ENCODE measurements at regions not wholly inside any gene's neighbourhood (a gene's known extent, or its start where the extent isn't known, plus 50 kb on each side); places are given as distances from the start of the nearest gene placed in this dataset.

GRCh38 chr11:27217948-27218420 lies 145.0 kb downstream of the CCDC34 start:
- TF ChIP-seq, protein P1, sequence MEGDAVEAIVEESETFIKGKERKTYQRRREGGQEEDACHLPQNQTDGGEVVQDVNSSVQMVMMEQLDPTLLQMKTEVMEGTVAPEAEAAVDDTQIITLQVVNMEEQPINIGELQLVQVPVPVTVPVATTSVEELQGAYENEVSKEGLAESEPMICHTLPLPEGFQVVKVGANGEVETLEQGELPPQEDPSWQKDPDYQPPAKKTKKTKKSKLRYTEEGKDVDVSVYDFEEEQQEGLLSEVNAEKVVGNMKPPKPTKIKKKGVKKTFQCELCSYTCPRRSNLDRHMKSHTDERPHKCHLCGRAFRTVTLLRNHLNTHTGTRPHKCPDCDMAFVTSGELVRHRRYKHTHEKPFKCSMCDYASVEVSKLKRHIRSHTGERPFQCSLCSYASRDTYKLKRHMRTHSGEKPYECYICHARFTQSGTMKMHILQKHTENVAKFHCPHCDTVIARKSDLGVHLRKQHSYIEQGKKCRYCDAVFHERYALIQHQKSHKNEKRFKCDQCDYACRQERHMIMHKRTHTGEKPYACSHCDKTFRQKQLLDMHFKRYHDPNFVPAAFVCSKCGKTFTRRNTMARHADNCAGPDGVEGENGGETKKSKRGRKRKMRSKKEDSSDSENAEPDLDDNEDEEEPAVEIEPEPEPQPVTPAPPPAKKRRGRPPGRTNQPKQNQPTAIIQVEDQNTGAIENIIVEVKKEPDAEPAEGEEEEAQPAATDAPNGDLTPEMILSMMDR (conservative IDR thresholded peaks at IDR 0.05): no peak
- Mint-ChIP-seq H3K9me3 (no peaks in the 10 kb centered on the region), H3K36me3 (no peaks in the 10 kb centered on the region), H3K27me3 (no peaks in the 10 kb centered on the region), H3K4me1 (ENCODE audit: unreplicated experiment) (peaks cover 46% of the 10 kb centered on the region), H3K4me3 (peak overlapping the region; percentile 36), H3K27ac (peak overlapping the region; percentile 86)
- no peak for DNase-seq (ENCODE audit: extremely low spot score, unreplicated experiment)

DNA sequence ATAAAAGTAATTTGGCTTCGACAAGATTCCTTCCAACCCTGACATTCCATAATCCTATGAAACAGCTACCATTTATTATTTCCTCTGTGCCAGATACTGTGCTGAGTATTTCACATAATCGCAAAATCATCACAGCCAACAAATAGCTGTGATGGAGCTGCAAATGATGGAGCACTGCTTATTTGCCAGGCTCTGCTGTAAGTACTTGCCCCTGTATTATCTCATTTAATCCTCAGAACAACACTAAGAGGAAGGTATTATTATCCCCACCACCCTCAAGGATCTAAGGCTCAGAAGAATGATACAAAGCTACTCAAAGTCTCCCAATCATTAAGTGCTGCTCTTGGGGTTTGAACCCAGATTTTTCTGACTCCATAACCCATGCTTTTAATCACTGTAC lies 145.5 kb downstream of the CCDC34 start:
- Mint-ChIP-seq H3K27ac (no peak overlapping the region), H3K36me3 (no peaks in the 10 kb centered on the region), H3K4me1 (ENCODE audit: unreplicated experiment) (peaks cover 50% of the 10 kb centered on the region), H3K27me3 (no peaks in the 10 kb centered on the region), H3K4me3 (peak overlapping the region; percentile 36), H3K9me3 (no peaks in the 10 kb centered on the region)
- TF ChIP-seq, protein P1 (conservative IDR thresholded peaks at IDR 0.05): no peak
- DNase-seq (ENCODE audit: extremely low spot score, unreplicated experiment): no peak

DNA sequence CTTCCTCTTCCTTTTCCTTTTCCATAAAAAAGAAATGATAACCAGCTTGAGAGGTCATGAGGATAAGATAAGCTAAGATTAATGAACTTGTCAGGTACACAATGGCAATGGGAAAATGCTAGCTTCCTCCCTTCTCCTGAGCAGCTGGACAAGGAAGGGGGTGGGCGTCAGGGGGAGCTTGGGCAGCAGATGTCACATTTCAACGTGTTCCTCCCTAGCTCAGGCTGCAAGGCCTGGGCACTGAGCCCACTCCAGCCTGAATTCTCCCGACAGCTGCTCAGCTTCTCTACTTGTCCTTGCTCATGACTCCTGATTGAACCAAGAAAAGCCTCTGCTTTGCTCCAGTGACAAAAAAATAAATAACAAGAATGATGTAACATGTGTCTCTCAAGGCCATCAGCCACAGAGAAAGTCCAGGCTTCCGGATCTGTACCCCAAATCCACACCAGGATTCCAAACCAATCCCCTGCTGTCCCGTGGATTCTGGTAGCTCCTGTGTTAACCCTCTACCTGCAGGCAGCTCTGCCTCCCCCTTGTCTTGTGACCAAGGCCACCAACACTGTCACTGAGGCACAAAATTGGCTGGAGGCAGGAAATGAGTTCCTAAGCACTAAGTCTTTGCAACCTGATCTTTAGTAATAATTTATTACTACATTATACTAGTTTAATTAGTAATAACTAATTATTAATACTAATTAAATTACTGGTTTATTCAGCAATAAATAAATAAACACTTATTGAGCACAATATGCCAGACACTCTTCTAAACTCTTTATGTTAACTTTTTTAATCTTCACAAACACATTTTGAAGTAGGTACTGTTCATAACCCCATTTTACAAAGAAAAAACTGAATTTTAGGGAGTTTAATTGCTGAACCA lies 146.5 kb downstream of the CCDC34 start:
- TF ChIP-seq, protein P1 (conservative IDR thresholded peaks at IDR 0.05): no peak
- no peaks in the 10 kb centered on the region for H3K27me3 Mint-ChIP-seq
- H3K9me3 Mint-ChIP-seq: no peaks in the 10 kb centered on the region
- no peak for DNase-seq (ENCODE audit: extremely low spot score, unreplicated experiment)
- peak overlapping the region; percentile 23 for H3K27ac Mint-ChIP-seq
- H3K4me1 Mint-ChIP-seq (ENCODE audit: unreplicated experiment): peaks cover 53% of the 10 kb centered on the region
- H3K36me3 Mint-ChIP-seq: no peaks in the 10 kb centered on the region
- H3K4me3 Mint-ChIP-seq: no peak overlapping the region

GRCh38 chr11:27215471-27216269 lies 147.3 kb downstream of the CCDC34 start:
- Mint-ChIP-seq H3K9me3 (no peaks in the 10 kb centered on the region), H3K4me1 (ENCODE audit: unreplicated experiment) (peaks cover 53% of the 10 kb centered on the region)
- DNase-seq (ENCODE audit: extremely low spot score, unreplicated experiment): no peak

GRCh38 chr11:27214713-27215112 lies 148.3 kb downstream of the CCDC34 start:
- TF ChIP-seq, protein P1 (conservative IDR thresholded peaks at IDR 0.05): no peak
- H3K27me3 Mint-ChIP-seq: no peaks in the 10 kb centered on the region
- H3K4me1 Mint-ChIP-seq (ENCODE audit: unreplicated experiment): peaks cover 53% of the 10 kb centered on the region
- no peak overlapping the region for H3K27ac Mint-ChIP-seq
- no peak overlapping the region for H3K4me3 Mint-ChIP-seq
- no peaks in the 10 kb centered on the region for H3K9me3 Mint-ChIP-seq
- DNase-seq (ENCODE audit: extremely low spot score, unreplicated experiment): no peak
- no peaks in the 10 kb centered on the region for H3K36me3 Mint-ChIP-seq

More at GRCh38 chr11:27215471-27216269, 147.3 kb downstream of the CCDC34 start:
- H3K27me3 Mint-ChIP-seq: no peaks in the 10 kb centered on the region
- H3K27ac Mint-ChIP-seq: peak overlapping the region; percentile 23
- H3K36me3 Mint-ChIP-seq: no peaks in the 10 kb centered on the region
- TF ChIP-seq, protein P1 (conservative IDR thresholded peaks at IDR 0.05): no peak
- H3K4me3 Mint-ChIP-seq: no peak overlapping the region
